Kidney capillary endothelial cell (primary cell): ENCODE measurements at regions not wholly inside any gene's neighbourhood (a gene's known extent, or its start where the extent isn't known, plus 50 kb on each side); places are given as distances from the start of the nearest gene placed in this dataset.
A peak's percentile ranks its signal among the peaks of the same experiment; 100 is the strongest.

ENCODE experiments used
- DNase-seq: peaks from one replicate; pipeline ENCODE4 v3.0.0-alpha.2; 2018; ENCODE audit warnings: low spot score

- DNase-seq: no peak
Observed at GRCh38 chr22:27574002-27574366, 227.6 kb downstream of the MN1 start.

GRCh38 chr22:27574651-27575050 lies 226.9 kb downstream of the MN1 start:
- no peak for DNase-seq

GRCh38 chr22:27575348-27575747 lies 226.2 kb downstream of the MN1 start:
- DNase-seq: no peak

GRCh38 chr22:27576413-27576812 lies 225.1 kb downstream of the MN1 start:
- DNase-seq: peak; percentile 73

- peak; percentile 97 for DNase-seq
Observed at GRCh38 chr22:27576815-27577573, 224.6 kb downstream of the MN1 start.

- DNase-seq: no peak
Observed at GRCh38 chr22:27577574-27577969, 224.0 kb downstream of the MN1 start.

- DNase-seq: no peak
Observed at GRCh38 chr22:27578937-27579617, 222.5 kb downstream of the MN1 start.

- DNase-seq: peak; percentile 15
Observed at GRCh38 chr22:27580311-27580897, 221.2 kb downstream of the MN1 start.

- no peak for DNase-seq
Observed at GRCh38 chr22:27581236-27581635, 220.3 kb downstream of the MN1 start.

- no peak for DNase-seq
Observed at GRCh38 chr22:27581688-27582087, 219.9 kb downstream of the MN1 start.

GRCh38 chr22:27583856-27584255 lies 217.7 kb downstream of the MN1 start:
- no peak for DNase-seq

GRCh38 chr22:27585141-27585540 lies 216.4 kb downstream of the MN1 start:
- DNase-seq: peak; percentile 53

GRCh38 chr22:27588268-27588667 lies 213.3 kb downstream of the MN1 start:
- DNase-seq: no peak

GRCh38 chr22:27588915-27589314 lies 212.6 kb downstream of the MN1 start:
- no peak for DNase-seq

GRCh38 chr22:27591060-27591459 lies 210.5 kb downstream of the MN1 start:
- DNase-seq: no peak

GRCh38 chr22:27593378-27593777 lies 208.2 kb downstream of the MN1 start:
- no peak for DNase-seq

GRCh38 chr22:27594020-27594419 lies 207.5 kb downstream of the MN1 start:
- DNase-seq: no peak

- DNase-seq: no peak
Observed at GRCh38 chr22:27594474-27595134, 207.0 kb downstream of the MN1 start.

GRCh38 chr22:27596133-27596870 lies 205.3 kb downstream of the MN1 start:
- no peak for DNase-seq

GRCh38 chr22:27597703-27598444 lies 203.7 kb downstream of the MN1 start:
- DNase-seq: no peak

GRCh38 chr22:27598792-27599191 lies 202.8 kb downstream of the MN1 start:
- no peak for DNase-seq
